GM23248 (cell line): ENCODE measurements at regions not wholly inside any gene's neighbourhood (a gene's known extent, or its start where the extent isn't known, plus 50 kb on each side); places are given as distances from the start of the nearest gene placed in this dataset.

Source experiments
- EZH2 ChIP-seq: fragments of 200-600 bp; sonication (generic); IDR thresholded peaks from 2 replicates; pipeline ENCODE4 v1.6.1; 2018; ENCODE audit warnings: antibody characterized with exemption, mild to moderate bottlenecking; ENCODE audit not compliant: insufficient read depth, poor library complexity, severe bottlenecking
- EZH2phosphoT487 ChIP-seq: fragments of 200-600 bp; sonication (generic); IDR thresholded peaks from 2 replicates; pipeline ENCODE4 v1.6.1; 2018; ENCODE audit warnings: antibody characterized with exemption, moderate library complexity, mild to moderate bottlenecking, low read depth; ENCODE audit not compliant: insufficient read depth

DNA sequence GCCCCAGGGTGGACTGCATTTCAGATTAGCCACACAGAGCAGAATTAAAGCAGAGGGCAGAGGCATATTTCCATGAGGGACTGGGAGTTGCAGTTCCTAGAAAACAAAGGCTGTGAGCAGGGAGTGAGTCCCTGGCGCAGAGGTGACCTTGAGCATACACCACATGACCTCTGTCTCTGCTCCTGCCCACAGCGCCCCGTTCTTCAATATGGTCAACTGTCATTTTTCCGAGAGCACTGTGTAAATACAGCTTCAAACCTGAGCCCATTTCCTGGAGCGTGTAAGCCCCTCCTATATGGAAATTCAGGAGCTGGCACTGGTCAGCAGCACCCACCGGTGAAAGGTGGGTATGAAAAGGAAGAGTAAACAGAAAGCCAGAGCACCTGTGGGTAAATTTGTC, 192.2 kb upstream of the PELI2 start:
- TF ChIP-seq EZH2 (no peak), EZH2phosphoT487 (no peak)
